ENCODE measurements at regions not wholly inside any gene's neighbourhood (a gene's known extent, or its start where the extent isn't known, plus 50 kb on each side); places are given as distances from the start of the nearest gene placed in this dataset.
A peak's percentile ranks its signal among the peaks of the same experiment; 100 is the strongest.

DNA sequence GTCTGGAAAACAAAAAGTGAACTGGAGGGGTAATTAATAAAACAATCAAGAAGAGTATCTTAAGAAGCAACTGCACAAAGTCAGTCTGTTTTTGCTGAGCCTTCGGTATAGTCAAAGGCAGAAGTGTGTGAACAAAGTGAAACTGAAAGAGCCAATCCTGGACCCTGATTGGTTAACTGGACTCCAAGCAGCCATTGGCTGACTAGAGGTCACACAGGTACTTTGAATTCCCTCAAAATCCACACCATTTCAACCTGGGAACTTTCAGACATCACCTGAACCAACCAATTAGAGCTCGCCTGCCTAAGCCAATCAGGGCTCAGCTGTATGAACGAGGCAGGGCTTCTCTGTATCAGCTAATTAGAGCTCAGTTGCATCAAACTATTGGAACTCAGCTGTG is 286.7 kb downstream of the TLE4 start:
- no TSS peak for BruUV-seq (replicated peaks)
- Histone ChIP-seq H3K9ac (ENCODE audit: control insufficient read depth, insufficient read depth, low read length) (no peak overlapping the region), H3K79me2 (ENCODE audit: control insufficient read depth, insufficient read depth, low read length) (no peaks in the 10 kb centered on the region), H2AFZ (ENCODE audit: control insufficient read depth, low read depth, low read length) (no peak overlapping the region), H3K4me2 (ENCODE audit: control insufficient read depth, insufficient read depth) (no peak overlapping the region), H3K27ac (ENCODE audit: control insufficient read depth, insufficient read depth) (no peak overlapping the region), H3K9me3 (replicated peaks; ENCODE audit: control insufficient read depth, insufficient read depth, low read length) (no peaks in the 10 kb centered on the region; the same call in 2 of the 3 replicates), H3K27me3 (replicated peaks in 1 of 2; ENCODE audit: control insufficient read depth in 2 of 2, insufficient read depth in 2 of 2, low read length in 1 of 2) (no peaks in the 10 kb centered on the region), H3K36me3 (ENCODE audit: control insufficient read depth in 2 of 2, insufficient read depth in 2 of 2, low read length in 1 of 2) (no peaks in the 10 kb centered on the region), H4K20me1 (ENCODE audit: control insufficient read depth, insufficient read depth) (no peaks in the 10 kb centered on the region), H3K4me3 (no peak overlapping the region), H3K4me1 (ENCODE audit: control insufficient read depth, insufficient read depth, low read length) (no peaks in the 10 kb centered on the region)
- SMC1A ChIA-PET (ENCODE audit: uncharacterized antibody, unreplicated experiment), result no interaction called here
- CTCF ChIA-PET, result no interaction called here
- 67% methylated on average over 3 of the region's 3 CpGs for WGBS (ENCODE audit: insufficient coverage, insufficient replicate concordance, low lambda C conversion rate, missing lambda C conversion rate)
- POLR2A ChIA-PET, result no interaction called here
- FAIRE-seq, result no peak
- RAD21 ChIA-PET (ENCODE audit: unreplicated experiment), result no interaction called here
- intact Hi-C loops (cut with micrococcal nuclease; ENCODE audit: unreplicated experiment) (no loop called here), in situ Hi-C loops (cut with MboI) (no loop called here)
- peak; percentile 77 for ATAC-seq
- no peak for DNase-seq (ENCODE audit: low read depth, low spot score)
- TF ChIP-seq SUZ12 (IDR thresholded peaks at IDR 0.05; ENCODE audit: unreplicated experiment) (no peak), IRF4 (IDR thresholded peaks at IDR 0.05; ENCODE audit: low read depth, low read length) (no peak), NFYB (IDR thresholded peaks at IDR 0.05; ENCODE audit: insufficient read depth, low read depth, low read length) (peak; percentile 68), KAT2A (conservative IDR thresholded peaks at IDR 0.05; ENCODE audit: control insufficient read depth, low read depth, low read length) (no peak), MXI1 (IDR thresholded peaks at IDR 0.05; ENCODE audit: low read depth, low read length) (no peak), POU2F2 (IDR thresholded peaks at IDR 0.05; ENCODE audit: borderline replicate concordance, low read depth, low read length) (no peak), RBBP5 (conservative IDR thresholded peaks at IDR 0.05) (no peak)
- TF ChIP-seq, protein P1, sequence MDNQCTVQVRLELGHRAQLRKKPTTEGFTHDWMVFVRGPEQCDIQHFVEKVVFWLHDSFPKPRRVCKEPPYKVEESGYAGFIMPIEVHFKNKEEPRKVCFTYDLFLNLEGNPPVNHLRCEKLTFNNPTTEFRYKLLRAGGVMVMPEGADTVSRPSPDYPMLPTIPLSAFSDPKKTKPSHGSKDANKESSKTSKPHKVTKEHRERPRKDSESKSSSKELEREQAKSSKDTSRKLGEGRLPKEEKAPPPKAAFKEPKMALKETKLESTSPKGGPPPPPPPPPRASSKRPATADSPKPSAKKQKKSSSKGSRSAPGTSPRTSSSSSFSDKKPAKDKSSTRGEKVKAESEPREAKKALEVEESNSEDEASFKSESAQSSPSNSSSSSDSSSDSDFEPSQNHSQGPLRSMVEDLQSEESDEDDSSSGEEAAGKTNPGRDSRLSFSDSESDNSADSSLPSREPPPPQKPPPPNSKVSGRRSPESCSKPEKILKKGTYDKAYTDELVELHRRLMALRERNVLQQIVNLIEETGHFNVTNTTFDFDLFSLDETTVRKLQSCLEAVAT (IDR thresholded peaks at IDR 0.05), result no peak
- TF ChIP-seq, protein P2, sequence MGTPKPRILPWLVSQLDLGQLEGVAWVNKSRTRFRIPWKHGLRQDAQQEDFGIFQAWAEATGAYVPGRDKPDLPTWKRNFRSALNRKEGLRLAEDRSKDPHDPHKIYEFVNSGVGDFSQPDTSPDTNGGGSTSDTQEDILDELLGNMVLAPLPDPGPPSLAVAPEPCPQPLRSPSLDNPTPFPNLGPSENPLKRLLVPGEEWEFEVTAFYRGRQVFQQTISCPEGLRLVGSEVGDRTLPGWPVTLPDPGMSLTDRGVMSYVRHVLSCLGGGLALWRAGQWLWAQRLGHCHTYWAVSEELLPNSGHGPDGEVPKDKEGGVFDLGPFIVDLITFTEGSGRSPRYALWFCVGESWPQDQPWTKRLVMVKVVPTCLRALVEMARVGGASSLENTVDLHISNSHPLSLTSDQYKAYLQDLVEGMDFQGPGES (IDR thresholded peaks at IDR 0.05), result no peak

All from GM12878 (cell line).